ENCODE measurements at regions not wholly inside any gene's neighbourhood (a gene's known extent, or its start where the extent isn't known, plus 50 kb on each side); places are given as distances from the start of the nearest gene placed in this dataset.
"Not testable (repeated sequence)": the region's sequence is repeated elsewhere in the genome, so short reads cannot be mapped to it uniquely, and the experiment has no call there.

- not testable (repeated sequence) for TF ChIP-seq CTCF, POLR2A (IDR thresholded peaks at IDR 0.05)
Observed at GRCh38 chr4:141882650-141883049, 246.3 kb downstream of the IL15 start.

Measured in lower leg skin (tissue), 3 donors.